HG02870 (cell line): ENCODE measurements at regions not wholly inside any gene's neighbourhood (a gene's known extent, or its start where the extent isn't known, plus 50 kb on each side); places are given as distances from the start of the nearest gene placed in this dataset.

ENCODE experiments used
- ATAC-seq: cut with Tn5 transposase; IDR thresholded peaks from one replicate; pipeline ENCODE4 v1.9.1; 2021; ENCODE audit warnings: mild to moderate bottlenecking, moderate library complexity; ENCODE audit not compliant: unreplicated experiment

GRCh38 chr5:10876006-10876744, 115.1 kb upstream of the DAP start:
- ATAC-seq, result no peak

- ATAC-seq, result no peak
Observed at GRCh38 chr5:10875201-10875768, 114.3 kb upstream of the DAP start.

DNA sequence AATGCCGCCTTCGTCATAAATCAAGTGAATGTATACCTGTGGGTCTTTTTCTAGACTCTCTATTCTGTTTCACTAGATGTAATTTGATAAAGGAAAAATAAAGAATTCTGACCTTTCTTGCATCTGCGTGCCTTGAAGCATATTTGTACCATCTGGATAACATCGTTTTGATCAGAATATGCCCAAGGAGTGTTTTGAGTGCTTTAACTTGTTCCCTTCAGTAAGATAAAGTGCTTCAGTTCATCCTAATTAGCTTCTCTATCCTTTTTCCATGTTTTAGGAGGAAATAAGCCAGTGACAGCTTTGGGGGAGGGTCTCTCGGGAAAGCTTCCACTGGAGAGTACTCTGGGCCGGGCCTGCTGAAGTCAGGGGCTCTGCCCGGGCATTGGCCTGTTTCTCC, 113.5 kb upstream of the DAP start:
- ATAC-seq, result no peak

DNA sequence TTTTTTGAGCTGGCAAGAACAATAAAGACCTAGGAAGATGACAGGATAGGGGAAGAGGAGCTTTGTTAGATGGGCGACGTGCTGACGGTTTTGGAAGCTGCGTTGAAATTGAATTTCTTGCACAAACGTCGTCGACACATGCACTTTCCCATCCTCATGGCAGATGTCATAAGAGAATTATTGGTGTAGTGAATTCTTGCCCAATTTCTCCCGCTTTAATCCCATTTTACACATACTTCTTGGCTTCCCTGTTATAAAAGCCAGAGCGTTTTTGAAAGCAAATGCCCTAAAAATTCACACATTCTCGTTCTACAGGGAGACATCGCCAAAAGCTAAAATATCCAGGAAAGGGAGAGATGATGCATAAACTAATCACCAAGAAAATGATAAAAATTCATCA, 109.8 kb upstream of the DAP start:
- no peak for ATAC-seq

GRCh38 chr5:10868956-10869355, 107.9 kb upstream of the DAP start:
- no peak for ATAC-seq

DNA sequence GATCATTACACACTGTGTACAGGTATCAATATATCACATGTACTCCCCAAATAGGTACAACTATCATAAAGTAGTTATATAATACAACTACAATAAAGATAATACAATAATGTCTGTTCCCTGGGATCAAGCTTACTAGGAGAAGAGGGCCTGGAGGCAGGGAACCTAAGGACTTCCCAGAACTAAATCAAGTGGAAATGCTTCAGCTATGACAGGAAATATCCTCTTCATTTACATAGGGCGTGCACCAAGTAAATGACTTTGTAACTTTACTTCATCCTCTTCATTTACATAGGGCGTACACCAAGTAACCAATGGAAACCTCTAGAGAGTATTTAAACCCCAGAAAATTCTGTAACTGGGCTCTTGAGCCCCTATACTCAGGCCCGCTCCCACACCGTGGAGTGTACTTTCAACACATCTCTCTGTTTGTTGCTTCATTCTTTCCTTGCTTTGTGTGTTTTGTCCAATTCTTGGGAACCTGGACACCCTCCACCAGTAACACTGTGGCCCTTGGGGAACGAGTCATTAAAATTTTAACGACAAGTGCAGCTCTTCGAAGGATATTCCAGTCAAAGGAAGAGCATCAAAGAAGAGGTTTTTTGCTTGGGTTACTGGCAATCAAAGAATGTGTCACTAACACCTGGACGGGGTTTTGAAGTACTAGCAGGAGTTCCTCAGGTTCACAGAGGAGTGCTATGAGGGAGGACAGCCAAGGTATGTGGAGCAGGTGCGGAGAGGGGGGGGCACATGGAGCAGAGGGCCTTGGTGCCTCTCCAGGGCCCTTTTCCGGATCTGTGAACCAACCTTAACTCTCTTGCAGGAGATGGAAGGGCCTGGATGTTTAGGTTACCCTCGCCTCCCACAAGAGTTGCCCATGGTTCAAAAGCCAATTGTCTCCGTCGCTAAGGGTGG, 106.6 kb upstream of the DAP start:
- ATAC-seq, result no peak

DNA sequence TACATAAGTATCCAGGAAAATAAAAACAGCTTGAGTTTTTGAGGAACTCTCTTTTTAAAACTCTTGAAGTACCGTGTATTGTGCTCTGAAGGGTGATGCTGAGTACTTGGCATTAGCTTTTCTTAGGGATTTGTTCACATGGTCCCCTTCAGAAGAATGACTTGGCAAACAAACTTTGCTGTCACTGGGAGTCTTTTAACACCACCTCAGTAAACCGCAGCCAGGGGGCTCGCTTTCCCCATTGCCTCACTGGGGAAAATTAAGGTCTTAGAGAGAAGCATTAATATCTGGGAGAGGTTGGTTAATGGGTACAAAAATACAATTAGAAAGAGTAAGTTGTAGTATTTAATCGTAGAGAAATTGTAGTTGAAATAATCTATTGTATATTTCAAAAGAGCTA, 105.9 kb upstream of the DAP start:
- no peak for ATAC-seq

- ATAC-seq, result peak; percentile 90
Observed at GRCh38 chr5:10863763-10864383, 102.8 kb upstream of the DAP start.

GRCh38 chr5:10862085-10862484, 101.1 kb upstream of the DAP start:
- no peak for ATAC-seq

DNA sequence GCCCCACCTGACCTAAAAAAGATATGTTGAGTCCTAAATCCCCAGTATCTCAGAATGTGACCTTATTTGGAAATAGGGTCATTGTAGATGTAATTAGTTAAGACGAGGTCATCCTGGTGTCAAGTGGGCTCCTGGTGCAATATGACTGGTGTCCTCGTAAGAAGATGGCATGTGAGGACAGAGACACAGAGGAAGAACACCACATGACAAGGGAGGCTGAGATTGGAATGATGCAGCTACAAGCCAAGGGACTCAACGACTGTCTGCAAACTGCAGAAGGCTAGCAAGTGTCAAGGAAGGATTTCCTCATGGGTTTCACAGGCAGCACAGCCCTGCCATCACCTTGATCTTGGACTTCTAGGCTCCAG, 100.4 kb upstream of the DAP start:
- ATAC-seq, result no peak

GRCh38 chr5:10860645-10861422, 99.8 kb upstream of the DAP start:
- no peak for ATAC-seq

GRCh38 chr5:10860196-10860543, 99.1 kb upstream of the DAP start:
- no peak for ATAC-seq

GRCh38 chr5:10859393-10860195, 98.6 kb upstream of the DAP start:
- no peak for ATAC-seq

- ATAC-seq, result no peak
Observed at GRCh38 chr5:10858945-10859344, 97.9 kb upstream of the DAP start.

DNA sequence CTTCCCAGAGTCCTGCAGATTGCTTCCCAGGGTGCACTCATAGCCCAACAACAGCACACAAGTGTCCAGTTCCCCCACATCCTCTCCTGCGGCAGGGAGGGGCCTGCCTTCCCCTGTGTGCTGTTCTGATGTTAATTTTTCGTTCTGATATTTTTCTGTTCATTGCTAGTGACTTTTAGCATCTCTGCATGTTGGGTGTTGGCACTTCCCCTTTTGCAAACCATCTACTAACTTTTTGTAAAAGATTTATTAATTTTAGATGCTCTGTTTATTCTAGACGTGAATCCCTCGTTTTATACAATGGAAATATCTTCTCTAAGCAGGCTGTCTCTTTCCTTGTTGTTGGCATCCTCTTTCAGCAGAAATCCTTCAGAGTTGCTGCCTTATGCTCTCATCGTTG, 97.3 kb upstream of the DAP start:
- no peak for ATAC-seq

- ATAC-seq, result no peak
Observed at GRCh38 chr5:10857338-10857733, 96.3 kb upstream of the DAP start.

GRCh38 chr5:10856683-10857337, 95.8 kb upstream of the DAP start:
- peak; percentile 66 for ATAC-seq

- ATAC-seq, result no peak
Observed at GRCh38 chr5:10856071-10856470, 95.0 kb upstream of the DAP start.

DNA sequence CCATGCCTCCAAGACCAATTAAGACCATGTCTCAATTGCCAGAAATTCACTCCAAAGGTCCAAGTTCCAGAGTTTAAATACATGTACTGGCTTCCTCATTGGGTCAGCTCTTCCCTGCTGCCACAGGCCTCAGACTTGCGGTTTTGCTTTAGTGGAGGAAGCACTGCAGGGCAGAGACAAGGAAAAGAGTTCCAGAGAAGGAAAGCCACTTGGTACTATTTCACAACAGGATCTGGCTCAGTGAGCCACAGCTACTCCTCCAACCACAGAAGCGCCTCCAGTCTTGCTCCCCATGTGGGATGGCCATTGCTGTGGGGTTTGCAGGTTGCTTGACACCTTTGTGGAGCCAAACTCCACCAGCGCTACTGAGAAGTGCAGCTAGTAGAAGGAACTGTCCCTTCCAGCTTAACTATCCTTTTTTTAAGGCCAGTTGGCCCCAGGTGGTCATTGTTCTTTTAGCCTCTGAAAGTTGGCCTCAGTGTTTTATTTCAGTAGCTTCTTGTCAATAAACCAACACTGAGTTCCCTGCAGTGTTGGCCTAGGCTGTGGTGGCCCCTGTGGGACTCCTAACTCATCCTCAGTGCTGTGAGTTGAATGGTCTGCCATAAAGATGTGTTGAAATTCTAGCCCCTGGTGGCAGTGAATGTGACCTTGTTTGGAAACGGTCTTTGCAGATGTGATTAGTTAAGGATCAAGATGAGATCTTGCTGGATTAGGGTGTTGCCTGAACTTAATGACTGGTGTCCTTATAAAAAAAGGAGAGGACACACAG, 93.7 kb upstream of the DAP start:
- ATAC-seq, result no peak
